ENCODE measurements at regions not wholly inside any gene's neighbourhood (a gene's known extent, or its start where the extent isn't known, plus 50 kb on each side); places are given as distances from the start of the nearest gene placed in this dataset.

DNA sequence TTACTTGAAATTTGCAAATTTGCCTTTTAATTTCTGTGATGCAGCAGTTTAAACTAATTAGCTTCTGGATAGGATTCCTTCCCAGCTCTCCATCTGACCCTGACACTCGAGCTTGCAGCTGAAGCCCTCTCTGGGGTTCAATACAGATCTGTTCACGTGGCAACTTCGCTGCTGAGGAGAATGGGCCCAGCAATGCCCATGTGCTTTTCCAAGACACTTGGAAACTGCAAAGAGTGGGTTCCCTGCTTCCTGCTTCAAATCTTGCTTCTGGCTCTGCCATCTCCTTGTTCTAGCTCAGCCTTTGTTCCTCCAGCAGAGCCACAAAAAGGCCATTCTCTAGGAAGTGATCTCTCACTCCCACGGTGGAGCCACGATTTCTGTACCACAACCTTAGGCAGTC is 50.0 kb upstream of the IRX6 start:
- no peaks in the 10 kb centered on the region for H3K9me2 ChIP-seq (replicated peaks; ENCODE audit: control insufficient read depth, low read length)
- no peaks in the 10 kb centered on the region for H3K79me2 ChIP-seq (ENCODE audit: control insufficient read depth, low read length)
- no peaks in the 10 kb centered on the region for H3K9me3 ChIP-seq (ENCODE audit: control insufficient read depth, insufficient read depth, low read length)
- H3K4me3 ChIP-seq (ENCODE audit: low read length) = no peak overlapping the region
- H3K27ac ChIP-seq (ENCODE audit: low read depth, low read length) = no peak overlapping the region
- TF ChIP-seq, protein P1, sequence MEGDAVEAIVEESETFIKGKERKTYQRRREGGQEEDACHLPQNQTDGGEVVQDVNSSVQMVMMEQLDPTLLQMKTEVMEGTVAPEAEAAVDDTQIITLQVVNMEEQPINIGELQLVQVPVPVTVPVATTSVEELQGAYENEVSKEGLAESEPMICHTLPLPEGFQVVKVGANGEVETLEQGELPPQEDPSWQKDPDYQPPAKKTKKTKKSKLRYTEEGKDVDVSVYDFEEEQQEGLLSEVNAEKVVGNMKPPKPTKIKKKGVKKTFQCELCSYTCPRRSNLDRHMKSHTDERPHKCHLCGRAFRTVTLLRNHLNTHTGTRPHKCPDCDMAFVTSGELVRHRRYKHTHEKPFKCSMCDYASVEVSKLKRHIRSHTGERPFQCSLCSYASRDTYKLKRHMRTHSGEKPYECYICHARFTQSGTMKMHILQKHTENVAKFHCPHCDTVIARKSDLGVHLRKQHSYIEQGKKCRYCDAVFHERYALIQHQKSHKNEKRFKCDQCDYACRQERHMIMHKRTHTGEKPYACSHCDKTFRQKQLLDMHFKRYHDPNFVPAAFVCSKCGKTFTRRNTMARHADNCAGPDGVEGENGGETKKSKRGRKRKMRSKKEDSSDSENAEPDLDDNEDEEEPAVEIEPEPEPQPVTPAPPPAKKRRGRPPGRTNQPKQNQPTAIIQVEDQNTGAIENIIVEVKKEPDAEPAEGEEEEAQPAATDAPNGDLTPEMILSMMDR (IDR thresholded peaks at IDR 0.05; ENCODE audit: low read depth, low read length, poor library complexity, severe bottlenecking) = no peak
- no peak for TF ChIP-seq EZH2phosphoT487 (IDR thresholded peaks at IDR 0.05; ENCODE audit: borderline replicate concordance, low read length)
- no peaks in the 10 kb centered on the region for H3K4me1 ChIP-seq (ENCODE audit: control insufficient read depth, low read length)
- H3K27me3 ChIP-seq (ENCODE audit: control insufficient read depth, low read length) = no peaks in the 10 kb centered on the region
- H3K36me3 ChIP-seq (ENCODE audit: control insufficient read depth, low read length) = no peaks in the 10 kb centered on the region
- no peaks in the 10 kb centered on the region for H3F3A ChIP-seq (ENCODE audit: control insufficient read depth, insufficient read depth)
- H3K4me2 ChIP-seq (ENCODE audit: low read length) = no peak overlapping the region
- no peaks in the 10 kb centered on the region for H4K20me1 ChIP-seq (ENCODE audit: control insufficient read depth, insufficient read depth, low read depth, low read length)

All from DOHH2 (cell line).